ENCODE measurements at regions not wholly inside any gene's neighbourhood (a gene's known extent, or its start where the extent isn't known, plus 50 kb on each side); places are given as distances from the start of the nearest gene placed in this dataset.

DNA sequence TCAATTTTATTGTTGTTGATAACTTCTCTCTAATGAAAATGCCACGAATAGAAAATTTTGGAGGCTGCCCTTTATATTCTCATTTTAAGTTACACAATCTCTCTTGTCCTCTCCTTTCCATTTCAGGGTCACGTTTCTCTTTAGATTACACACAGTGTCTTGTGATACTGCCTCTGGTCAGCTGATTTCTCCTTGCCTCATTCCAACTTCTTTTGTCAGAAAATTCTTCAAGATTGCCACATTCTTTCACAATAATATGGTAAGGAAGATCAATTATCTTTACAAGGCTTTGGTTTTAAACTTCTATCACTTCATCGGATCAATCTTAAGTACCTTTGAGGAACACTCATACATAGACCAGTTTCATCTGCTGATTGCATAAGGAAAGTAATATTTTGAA is 370.3 kb downstream of the RFPL4B start:
- no peak overlapping the region for H3K27ac Mint-ChIP-seq

DNA sequence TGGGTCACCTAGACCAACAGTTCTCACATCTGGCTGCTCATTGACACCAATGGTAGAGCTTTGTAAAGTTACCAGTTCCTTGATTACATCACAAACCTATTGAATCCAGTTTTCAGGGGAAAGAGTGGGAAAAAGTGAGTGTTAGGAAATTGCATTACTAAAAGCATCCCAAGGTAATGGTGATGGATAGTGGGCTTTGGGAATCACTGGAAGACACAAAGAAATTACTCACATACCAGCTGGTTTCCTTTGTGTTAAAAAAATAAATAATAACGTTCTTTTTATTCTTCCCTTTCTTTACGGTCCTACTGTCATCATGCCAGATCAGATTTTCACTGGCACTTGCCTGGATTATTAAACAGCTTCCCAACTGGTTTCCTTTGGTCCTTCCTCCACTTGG is 370.7 kb downstream of the RFPL4B start:
- Mint-ChIP-seq H3K27ac (no peak overlapping the region), H3K4me1 (no peaks in the 10 kb centered on the region), H3K9me3 (peaks cover 2 to 9% (median 4%) of the 10 kb centered on the region in 6 donors), H3K27me3 (ENCODE audit: low read depth in 3 of 3) (peaks cover 0 to 3% (median 0%) of the 10 kb centered on the region in 3 donors), H3K36me3 (no peaks in the 10 kb centered on the region), H3K4me3 (no peak overlapping the region)
- DNase-seq, result no peak

More for the DNA sequence above, 370.3 kb downstream of the RFPL4B start:
- no peak overlapping the region for H3K4me3 Mint-ChIP-seq
- no peaks in the 10 kb centered on the region for H3K4me1 Mint-ChIP-seq
- DNase-seq, result no peak
- no peaks in the 10 kb centered on the region for H3K36me3 Mint-ChIP-seq
- peaks cover 0 to 3% (median 0%) of the 10 kb centered on the region in 3 donors for H3K27me3 Mint-ChIP-seq (ENCODE audit: low read depth in 3 of 3)
- H3K9me3 Mint-ChIP-seq, result peaks cover 2 to 9% (median 5%) of the 10 kb centered on the region in 6 donors

GRCh38 chr6:112725541-112726085 is 378.5 kb downstream of the RFPL4B start:
- Mint-ChIP-seq H3K9me3 (peaks cover 2 to 9% (median 4%) of the 10 kb centered on the region in 6 donors), H3K4me3 (no peak overlapping the region), H3K4me1 (no peaks in the 10 kb centered on the region), H3K36me3 (no peaks in the 10 kb centered on the region), H3K27ac (no peak overlapping the region), H3K27me3 (ENCODE audit: low read depth in 3 of 3) (peaks cover 0 to 2% (median 1%) of the 10 kb centered on the region in 3 donors)
- no peak for DNase-seq

- DNase-seq, result no peak
- Mint-ChIP-seq H3K27me3 (ENCODE audit: low read depth in 3 of 3) (peaks cover 0 to 1% (median 0%) of the 10 kb centered on the region in 3 donors), H3K4me1 (no peaks in the 10 kb centered on the region), H3K36me3 (no peaks in the 10 kb centered on the region), H3K9me3 (peaks cover 0 to 16% (median 2%) of the 10 kb centered on the region in 6 donors), H3K4me3 (no peak overlapping the region), H3K27ac (no peak overlapping the region)
These were observed 388.0 kb downstream of the RFPL4B start for GRCh38 chr6:112735129-112735528.

GRCh38 chr6:112739766-112740165 is 392.6 kb downstream of the RFPL4B start:
- no peaks in the 10 kb centered on the region for H3K27me3 Mint-ChIP-seq (ENCODE audit: low read depth in 3 of 3)
- no peak for DNase-seq

DNA sequence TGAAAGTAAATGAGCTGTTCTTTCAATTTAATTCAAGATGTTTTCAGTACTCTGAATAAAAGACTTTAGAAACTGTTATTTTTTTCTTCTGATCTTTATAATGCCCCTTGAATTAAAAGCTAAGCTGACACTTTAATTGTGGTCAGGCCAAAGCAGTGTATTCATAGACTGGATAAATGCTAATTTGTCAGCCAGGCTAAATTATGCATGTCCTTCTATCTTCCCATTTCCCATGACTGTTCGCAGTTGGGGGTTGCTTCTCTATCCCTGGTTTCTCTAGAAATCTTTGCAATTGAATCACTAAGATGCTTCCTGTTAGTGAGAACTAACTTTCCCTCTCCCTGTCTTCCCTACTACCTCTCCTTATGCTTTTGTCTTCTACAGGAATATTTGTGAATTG is 396.2 kb downstream of the RFPL4B start:
- no peak overlapping the region for H3K4me3 Mint-ChIP-seq
- H3K9me3 Mint-ChIP-seq, result peaks cover 0 to 14% (median under 1%) of the 10 kb centered on the region in 6 donors
- H3K4me1 Mint-ChIP-seq, result no peaks in the 10 kb centered on the region
- H3K36me3 Mint-ChIP-seq, result no peaks in the 10 kb centered on the region
- DNase-seq, result no peak
- no peak overlapping the region for H3K27ac Mint-ChIP-seq
- no peaks in the 10 kb centered on the region for H3K27me3 Mint-ChIP-seq (ENCODE audit: low read depth in 3 of 3)

More at GRCh38 chr6:112739766-112740165, 392.6 kb downstream of the RFPL4B start:
- Mint-ChIP-seq H3K9me3 (peaks cover 0 to 13% (median 3%) of the 10 kb centered on the region in 6 donors), H3K4me3 (no peak overlapping the region), H3K4me1 (no peaks in the 10 kb centered on the region), H3K36me3 (no peaks in the 10 kb centered on the region), H3K27ac (no peak overlapping the region)

- no peaks in the 10 kb centered on the region for H3K4me1 Mint-ChIP-seq
- no peaks in the 10 kb centered on the region for H3K27me3 Mint-ChIP-seq (ENCODE audit: low read depth in 3 of 3)
- no peak for DNase-seq
- H3K27ac Mint-ChIP-seq, result no peak overlapping the region
- H3K36me3 Mint-ChIP-seq, result no peaks in the 10 kb centered on the region
- H3K9me3 Mint-ChIP-seq, result peaks cover 0 to 14% (median 2%) of the 10 kb centered on the region in 6 donors
- H3K4me3 Mint-ChIP-seq, result no peak overlapping the region
These were observed 397.7 kb downstream of the RFPL4B start for GRCh38 chr6:112744827-112745226.

DNA sequence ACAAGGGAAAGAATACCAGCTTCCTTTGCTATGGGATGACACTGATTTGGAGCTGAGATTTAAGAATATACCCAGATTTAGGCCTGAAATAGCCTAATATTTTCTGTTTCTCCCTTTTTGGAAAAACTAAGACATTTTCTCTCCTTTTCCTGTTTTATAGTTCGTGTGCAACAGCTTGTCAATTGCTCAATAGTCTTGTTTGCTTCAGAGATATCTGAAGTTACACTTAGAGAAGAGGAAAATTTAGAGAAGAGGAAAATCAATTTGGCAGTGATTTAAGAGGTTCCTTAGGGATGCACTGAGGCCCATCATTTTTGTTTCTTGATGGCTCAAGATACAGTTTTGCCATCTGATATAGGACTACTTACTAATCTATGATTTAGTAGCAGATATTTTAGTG is 398.6 kb downstream of the RFPL4B start:
- H3K4me3 Mint-ChIP-seq, result no peak overlapping the region
- H3K27ac Mint-ChIP-seq, result no peak overlapping the region
- peaks cover 0 to 9% (median 2%) of the 10 kb centered on the region in 6 donors for H3K9me3 Mint-ChIP-seq
- H3K27me3 Mint-ChIP-seq (ENCODE audit: low read depth in 3 of 3), result no peaks in the 10 kb centered on the region
- no peaks in the 10 kb centered on the region for H3K36me3 Mint-ChIP-seq
- no peak for DNase-seq
- H3K4me1 Mint-ChIP-seq, result no peaks in the 10 kb centered on the region

GRCh38 chr6:112749673-112750072 is 402.5 kb downstream of the RFPL4B start:
- Mint-ChIP-seq H3K36me3 (no peaks in the 10 kb centered on the region), H3K9me3 (peaks cover 0 to 10% (median 4%) of the 10 kb centered on the region in 6 donors), H3K27ac (no peak overlapping the region), H3K4me3 (no peak overlapping the region), H3K27me3 (ENCODE audit: low read depth in 3 of 3) (no peaks in the 10 kb centered on the region), H3K4me1 (no peaks in the 10 kb centered on the region)
- no peak for DNase-seq

- H3K36me3 Mint-ChIP-seq, result no peaks in the 10 kb centered on the region
- no peaks in the 10 kb centered on the region for H3K4me1 Mint-ChIP-seq
- no peak overlapping the region for H3K27ac Mint-ChIP-seq
- no peak for DNase-seq
- H3K27me3 Mint-ChIP-seq (ENCODE audit: low read depth in 3 of 3), result no peaks in the 10 kb centered on the region
- peaks cover 0 to 10% (median 5%) of the 10 kb centered on the region in 6 donors for H3K9me3 Mint-ChIP-seq
- H3K4me3 Mint-ChIP-seq, result no peak overlapping the region
These were observed 405.2 kb downstream of the RFPL4B start for GRCh38 chr6:112752305-112752704.

DNA sequence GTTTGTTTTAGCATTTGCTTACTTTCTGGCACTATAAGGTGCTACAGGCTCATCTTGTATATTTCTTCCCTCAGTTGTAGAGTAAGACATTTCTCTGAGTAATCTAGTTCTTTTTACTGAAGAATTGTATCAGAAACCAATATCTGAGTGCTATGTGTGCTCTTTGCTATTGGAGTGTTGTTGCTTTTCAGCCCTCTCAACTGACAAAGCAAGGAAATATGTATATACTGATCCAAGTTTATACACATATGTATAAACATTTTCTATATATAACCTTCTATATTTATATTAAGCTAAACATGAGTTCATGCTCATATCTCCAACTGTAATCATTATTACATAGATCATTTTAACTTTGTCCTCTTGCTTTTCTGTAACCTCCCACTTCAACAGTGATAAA is 405.7 kb downstream of the RFPL4B start:
- Mint-ChIP-seq H3K36me3 (no peaks in the 10 kb centered on the region), H3K4me3 (no peak overlapping the region), H3K27me3 (ENCODE audit: low read depth in 3 of 3) (no peaks in the 10 kb centered on the region), H3K9me3 (peaks cover 0 to 13% (median 5%) of the 10 kb centered on the region in 6 donors), H3K4me1 (no peaks in the 10 kb centered on the region), H3K27ac (no peak overlapping the region)
- no peak for DNase-seq

DNA sequence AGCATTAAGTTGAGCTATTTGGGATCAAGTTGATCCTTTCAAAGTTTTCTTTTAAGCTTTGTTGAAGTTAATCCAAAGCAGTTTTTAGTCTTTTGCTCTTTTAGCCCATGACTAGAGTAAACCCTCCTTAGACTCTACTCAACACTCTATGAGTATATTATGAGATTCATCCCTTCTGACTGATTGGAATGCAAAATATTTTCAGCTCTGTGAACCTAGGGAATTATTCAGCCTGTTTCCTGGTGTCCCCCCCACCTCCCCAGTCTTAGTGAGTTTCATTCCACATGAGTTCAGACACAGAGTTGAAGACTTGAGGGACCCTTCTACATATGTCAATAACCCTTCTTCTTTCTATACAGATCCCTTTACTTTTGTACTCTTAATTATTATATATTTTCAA is 413.7 kb downstream of the RFPL4B start:
- no peak overlapping the region for H3K4me3 Mint-ChIP-seq
- H3K27me3 Mint-ChIP-seq (ENCODE audit: low read depth in 3 of 3), result no peaks in the 10 kb centered on the region
- H3K9me3 Mint-ChIP-seq, result peaks cover 4 to 14% (median 7%) of the 10 kb centered on the region in 6 donors
- H3K27ac Mint-ChIP-seq, result no peak overlapping the region
- H3K4me1 Mint-ChIP-seq, result no peaks in the 10 kb centered on the region
- no peak for DNase-seq
- H3K36me3 Mint-ChIP-seq, result no peaks in the 10 kb centered on the region

GRCh38 chr6:112761740-112762139 is 414.6 kb downstream of the RFPL4B start:
- Mint-ChIP-seq H3K9me3 (peaks cover 2 to 15% (median 7%) of the 10 kb centered on the region in 6 donors), H3K27me3 (ENCODE audit: low read depth in 3 of 3) (no peaks in the 10 kb centered on the region), H3K4me3 (no peak overlapping the region), H3K27ac (no peak overlapping the region), H3K4me1 (no peaks in the 10 kb centered on the region), H3K36me3 (no peaks in the 10 kb centered on the region)
- no peak for DNase-seq

DNA sequence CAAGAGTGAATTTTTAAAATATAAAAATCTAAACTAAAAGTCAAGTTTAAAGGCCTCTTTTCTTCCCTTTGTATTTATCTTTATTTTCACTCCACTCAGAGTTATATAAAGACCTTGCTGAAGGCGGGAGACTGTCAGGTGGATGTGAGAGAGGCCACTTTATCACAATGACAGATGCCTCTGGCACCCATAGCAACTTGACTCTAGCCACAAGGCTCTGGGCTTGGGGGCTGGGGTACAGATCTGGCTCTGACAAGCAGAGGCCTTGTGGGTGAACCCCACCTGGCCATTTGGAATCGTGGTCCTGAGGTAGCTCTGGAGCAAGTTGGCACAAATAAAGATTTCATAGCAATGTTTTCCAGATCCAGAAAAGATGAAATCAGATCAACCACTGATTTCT is 417.2 kb downstream of the RFPL4B start:
- H3K4me3 Mint-ChIP-seq, result no peak overlapping the region
- peaks cover 3 to 24% (median 13%) of the 10 kb centered on the region in 6 donors for H3K9me3 Mint-ChIP-seq
- no peak overlapping the region for H3K27ac Mint-ChIP-seq
- H3K27me3 Mint-ChIP-seq (ENCODE audit: low read depth in 3 of 3), result no peaks in the 10 kb centered on the region
- no peak for DNase-seq
- no peaks in the 10 kb centered on the region for H3K36me3 Mint-ChIP-seq
- no peaks in the 10 kb centered on the region for H3K4me1 Mint-ChIP-seq

DNA sequence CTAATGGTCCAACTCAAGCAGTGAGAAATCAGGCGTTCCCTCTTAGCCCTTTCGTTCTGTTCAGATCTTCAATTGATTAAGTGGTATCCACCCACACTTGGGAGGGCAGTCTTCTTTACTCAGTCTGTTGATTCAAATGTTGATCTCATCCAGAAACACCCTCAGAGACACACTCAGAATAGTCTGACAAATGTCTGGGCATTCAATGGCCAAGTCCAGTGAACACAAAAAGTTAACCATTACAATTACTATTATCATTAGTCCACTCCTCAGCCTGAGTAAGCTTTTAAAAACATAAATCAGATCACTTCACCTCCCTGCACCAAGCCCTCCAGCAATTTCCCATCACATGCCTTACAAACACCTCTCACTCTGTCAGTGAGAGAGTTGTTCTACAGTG is 423.2 kb downstream of the RFPL4B start:
- no peak overlapping the region for H3K4me3 Mint-ChIP-seq
- H3K4me1 Mint-ChIP-seq, result no peaks in the 10 kb centered on the region
- no peak overlapping the region for H3K27ac Mint-ChIP-seq
- H3K27me3 Mint-ChIP-seq (ENCODE audit: low read depth in 3 of 3), result peaks cover 0 to 2% (median 2%) of the 10 kb centered on the region in 3 donors
- H3K9me3 Mint-ChIP-seq, result peaks cover 3 to 29% (median 14%) of the 10 kb centered on the region in 6 donors
- no peak for DNase-seq
- no peaks in the 10 kb centered on the region for H3K36me3 Mint-ChIP-seq

All from immature natural killer cell (primary cell).